Dendritic cell treated with granulocyte-macrophage colony-stimulating factor and Interleukin-4, amounts not matched to agents 40 ng/mL and 50 ng/mL, for 4 days (primary cell): ENCODE measurements at regions not wholly inside any gene's neighbourhood (a gene's known extent, or its start where the extent isn't known, plus 50 kb on each side); places are given as distances from the start of the nearest gene placed in this dataset.
"Not testable (repeated sequence)": the region's sequence is repeated elsewhere in the genome, so short reads cannot be mapped to it uniquely, and the experiment has no call there.

Source experiments
- H3K27ac Mint-ChIP-seq: one replicate; pipeline ENCODE4 v1.8.0; 2022; ENCODE audit warnings: mild to moderate bottlenecking, mixed read lengths
- H3K27me3 Mint-ChIP-seq: one replicate; pipeline ENCODE4 v1.8.0; 2022; ENCODE audit warnings: mild to moderate bottlenecking, mixed read lengths
- H3K36me3 Mint-ChIP-seq: one replicate; pipeline ENCODE4 v1.8.0; 2022; ENCODE audit warnings: low read depth, mixed read lengths
- H3K4me1 Mint-ChIP-seq: one replicate; pipeline ENCODE4 v1.8.0; 2022; ENCODE audit warnings: low read depth, mixed read lengths
- H3K4me3 Mint-ChIP-seq: one replicate; pipeline ENCODE4 v1.8.0; 2022; ENCODE audit warnings: mild to moderate bottlenecking, moderate library complexity, mixed read lengths
- H3K9me3 Mint-ChIP-seq: one replicate; pipeline ENCODE4 v1.8.0; 2022; ENCODE audit warnings: mixed read lengths
- intact Hi-C: fragments of 100-400 bp; cut with micrococcal nuclease; formaldehyde crosslinking; loops from one replicate; pipeline ENCODE4 v1.15.0; 2022

DNA sequence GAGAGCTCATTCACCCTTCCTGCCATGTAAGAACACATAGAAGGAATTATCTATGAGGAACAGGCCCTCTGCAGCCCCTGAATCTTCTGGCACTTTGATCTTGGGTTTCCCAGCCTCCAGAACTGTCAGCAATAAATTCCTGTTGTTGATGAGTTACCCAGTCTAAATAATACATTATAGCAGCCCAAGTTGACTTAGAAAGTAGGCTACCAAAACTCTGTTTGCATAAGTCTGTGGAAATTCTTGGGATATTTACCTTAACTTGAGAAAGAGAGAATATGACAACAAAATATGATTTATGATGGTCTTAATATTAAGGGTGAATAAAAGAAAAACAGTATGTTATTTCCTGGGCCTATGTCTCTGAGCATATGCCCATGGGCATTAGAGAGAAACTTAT lies 433.0 kb upstream of the LMO3 start:
- peaks cover 29% of the 10 kb centered on the region for H3K9me3 Mint-ChIP-seq
- H3K36me3 Mint-ChIP-seq: no peaks in the 10 kb centered on the region
- H3K4me1 Mint-ChIP-seq: no peaks in the 10 kb centered on the region
- no peak overlapping the region for H3K4me3 Mint-ChIP-seq
- H3K27me3 Mint-ChIP-seq: no peaks in the 10 kb centered on the region
- no peak overlapping the region for H3K27ac Mint-ChIP-seq
- intact Hi-C loops: no loop called here

DNA sequence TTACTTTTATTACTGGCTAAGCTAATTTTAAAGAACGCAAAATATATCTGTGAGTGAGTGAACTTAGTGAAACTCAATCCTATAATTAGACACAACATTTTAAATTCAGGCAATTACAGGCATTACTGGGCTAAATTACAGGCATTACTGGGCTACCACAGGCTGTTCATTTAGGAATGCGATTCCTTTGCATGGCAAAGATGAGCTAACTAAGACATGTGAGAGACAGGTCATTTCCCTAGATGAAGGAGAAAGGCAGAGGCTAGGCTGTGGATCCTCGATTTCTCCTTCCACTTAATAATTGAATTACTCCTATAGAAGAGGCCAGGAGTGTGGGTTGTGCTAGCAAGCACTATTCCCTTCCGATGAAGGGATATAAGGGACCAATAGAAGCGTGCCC lies 429.4 kb upstream of the LMO3 start:
- intact Hi-C loops: no loop called here
- H3K4me1 Mint-ChIP-seq: no peaks in the 10 kb centered on the region
- peaks cover 18% of the 10 kb centered on the region for H3K9me3 Mint-ChIP-seq
- no peak overlapping the region for H3K4me3 Mint-ChIP-seq
- no peak overlapping the region for H3K27ac Mint-ChIP-seq
- no peaks in the 10 kb centered on the region for H3K27me3 Mint-ChIP-seq
- no peaks in the 10 kb centered on the region for H3K36me3 Mint-ChIP-seq

DNA sequence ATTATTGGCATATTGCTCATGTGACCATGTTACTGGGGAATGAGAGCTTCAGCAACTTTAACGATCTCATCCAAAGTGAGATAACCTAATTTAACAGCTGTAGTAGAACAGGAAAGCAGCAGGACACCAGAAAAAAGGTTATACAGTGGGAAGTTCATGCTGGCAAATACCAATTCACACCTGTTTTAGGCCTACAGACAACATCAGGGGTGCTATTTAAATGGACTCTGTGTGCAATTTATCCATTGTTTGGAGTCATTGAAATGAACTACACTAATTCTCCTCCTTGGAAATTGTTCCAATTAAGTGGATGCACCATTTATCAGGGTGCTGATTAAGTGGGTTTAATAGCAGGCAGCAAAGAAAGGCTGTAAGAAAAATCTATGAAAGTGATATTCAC lies 424.4 kb upstream of the LMO3 start:
- Mint-ChIP-seq H3K27ac (no peak overlapping the region), H3K4me3 (no peak overlapping the region), H3K4me1 (no peaks in the 10 kb centered on the region), H3K27me3 (no peaks in the 10 kb centered on the region), H3K36me3 (no peaks in the 10 kb centered on the region), H3K9me3 (no peaks in the 10 kb centered on the region)
- intact Hi-C loops: no loop called here

- no peaks in the 10 kb centered on the region for H3K9me3 Mint-ChIP-seq
- no peak overlapping the region for H3K4me3 Mint-ChIP-seq
- no peak overlapping the region for H3K27ac Mint-ChIP-seq
- H3K4me1 Mint-ChIP-seq: no peaks in the 10 kb centered on the region
- intact Hi-C loops: no loop called here
- no peaks in the 10 kb centered on the region for H3K36me3 Mint-ChIP-seq
- no peaks in the 10 kb centered on the region for H3K27me3 Mint-ChIP-seq
Observed at GRCh38 chr12:17028348-17028747, 422.4 kb upstream of the LMO3 start.

DNA sequence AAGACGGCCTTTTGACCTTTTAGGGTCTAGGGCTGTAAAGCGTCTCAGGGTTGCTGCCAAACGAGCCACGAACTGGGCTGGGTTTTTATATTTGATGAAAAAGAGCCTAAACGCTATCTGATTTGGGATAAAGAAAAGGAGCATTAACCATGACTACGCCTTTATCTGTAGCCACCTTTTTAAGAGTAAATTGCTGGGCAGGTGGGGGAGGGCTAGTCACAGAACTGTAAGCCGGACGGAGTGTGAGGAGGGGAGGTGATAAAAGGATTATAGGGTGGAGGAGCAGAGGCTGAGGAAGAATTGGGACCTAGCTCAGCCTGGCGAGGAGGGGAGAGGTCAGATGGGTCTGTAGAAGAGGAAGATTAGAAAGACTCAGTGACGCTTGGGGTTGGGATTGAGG lies 419.5 kb upstream of the LMO3 start:
- H3K9me3 Mint-ChIP-seq, H3K4me3 Mint-ChIP-seq, intact Hi-C loops, H3K27me3 Mint-ChIP-seq, H3K27ac Mint-ChIP-seq, H3K36me3 Mint-ChIP-seq, H3K4me1 Mint-ChIP-seq: not testable (repeated sequence)

DNA sequence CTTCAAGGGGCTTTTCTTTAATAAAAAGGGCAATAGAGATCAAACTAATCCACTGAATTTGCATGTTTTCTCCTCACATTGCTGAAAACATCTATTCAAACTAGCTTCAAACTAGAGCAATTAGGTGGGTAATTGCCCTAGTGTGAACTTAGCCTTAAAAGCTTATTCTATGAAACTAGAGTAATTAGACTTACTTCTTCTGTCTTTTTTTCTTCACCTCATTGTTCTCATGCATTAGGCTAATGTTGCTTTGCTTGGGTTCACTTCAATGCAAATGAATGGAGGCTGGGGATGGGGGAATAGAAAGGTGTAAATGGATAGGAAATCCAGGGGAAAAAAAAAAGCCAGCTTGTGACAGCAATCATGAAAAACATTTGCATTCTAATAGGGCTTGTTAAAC lies 414.8 kb upstream of the LMO3 start:
- H3K27me3 Mint-ChIP-seq: no peaks in the 10 kb centered on the region
- H3K9me3 Mint-ChIP-seq: peaks cover 17% of the 10 kb centered on the region
- H3K4me1 Mint-ChIP-seq: no peaks in the 10 kb centered on the region
- no peak overlapping the region for H3K4me3 Mint-ChIP-seq
- intact Hi-C loops: no loop called here
- no peaks in the 10 kb centered on the region for H3K36me3 Mint-ChIP-seq
- no peak overlapping the region for H3K27ac Mint-ChIP-seq

- H3K9me3 Mint-ChIP-seq: peaks cover 25% of the 10 kb centered on the region
- no peaks in the 10 kb centered on the region for H3K4me1 Mint-ChIP-seq
- H3K36me3 Mint-ChIP-seq: no peaks in the 10 kb centered on the region
- intact Hi-C loops: no loop called here
- no peak overlapping the region for H3K27ac Mint-ChIP-seq
- no peak overlapping the region for H3K4me3 Mint-ChIP-seq
- no peaks in the 10 kb centered on the region for H3K27me3 Mint-ChIP-seq
Observed at GRCh38 chr12:17017402-17017801, 411.4 kb upstream of the LMO3 start.

GRCh38 chr12:17016116-17016864 lies 410.3 kb upstream of the LMO3 start:
- Mint-ChIP-seq H3K9me3 (peaks cover 25% of the 10 kb centered on the region), H3K4me1 (no peaks in the 10 kb centered on the region), H3K27ac (no peak overlapping the region), H3K4me3 (no peak overlapping the region), H3K27me3 (no peaks in the 10 kb centered on the region), H3K36me3 (no peaks in the 10 kb centered on the region)
- intact Hi-C loops: no loop called here

DNA sequence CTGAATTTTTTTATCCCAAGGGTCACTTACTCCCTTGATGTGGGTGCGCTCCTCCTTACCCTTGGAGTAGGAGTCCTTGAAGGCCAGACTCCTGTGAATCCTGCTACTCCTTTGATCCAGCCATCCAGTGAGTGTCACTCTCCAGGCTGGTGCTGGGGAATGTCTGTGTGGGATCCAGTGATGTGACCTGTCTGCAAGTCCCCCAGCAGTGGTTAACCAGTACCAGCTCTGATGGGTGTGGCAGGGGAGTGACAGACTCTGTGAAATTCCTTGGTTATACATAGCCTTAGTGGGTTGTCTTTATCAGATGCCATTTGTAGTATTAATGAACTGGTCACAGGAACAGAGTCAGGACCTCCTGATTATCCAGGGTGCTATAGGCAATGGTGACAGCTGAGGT lies 409.5 kb upstream of the LMO3 start:
- Mint-ChIP-seq H3K4me3 (no peak overlapping the region), H3K27ac (no peak overlapping the region), H3K27me3 (no peaks in the 10 kb centered on the region), H3K9me3 (peaks cover 32% of the 10 kb centered on the region), H3K36me3 (no peaks in the 10 kb centered on the region), H3K4me1 (no peaks in the 10 kb centered on the region)
- intact Hi-C loops: no loop called here

DNA sequence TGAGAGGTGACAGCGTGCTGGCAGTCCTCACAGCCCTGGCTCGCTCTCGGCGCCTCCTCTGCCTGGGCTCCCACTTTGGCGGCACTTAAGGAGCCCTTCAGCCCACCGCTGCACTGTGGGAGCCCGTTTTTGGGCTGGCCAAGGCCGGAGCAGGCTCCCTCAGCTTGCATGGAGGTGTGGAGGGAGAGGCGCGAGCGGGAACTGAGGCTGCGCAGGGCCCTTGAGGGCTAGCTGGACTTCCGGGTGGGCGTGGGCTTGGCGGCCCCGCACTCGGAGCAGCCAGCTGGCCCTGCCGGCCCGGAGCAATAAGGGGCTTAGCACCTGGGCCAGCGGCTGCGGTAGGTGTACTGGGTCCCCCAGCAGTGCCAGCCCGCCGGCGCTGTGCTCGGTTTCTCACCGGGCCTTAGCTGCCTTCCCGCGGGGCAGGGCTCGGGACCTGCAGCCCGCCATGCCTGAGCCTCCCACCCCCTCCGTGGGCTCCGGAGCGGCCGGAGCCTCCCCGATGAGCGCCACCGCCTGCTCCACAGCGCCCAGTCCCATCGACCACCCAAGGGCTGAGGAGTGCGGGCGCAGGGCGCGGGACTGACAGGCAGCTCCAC lies 401.6 kb upstream of the LMO3 start:
- intact Hi-C loops, H3K4me1 Mint-ChIP-seq, H3K27me3 Mint-ChIP-seq, H3K4me3 Mint-ChIP-seq, H3K36me3 Mint-ChIP-seq, H3K27ac Mint-ChIP-seq: not testable (repeated sequence)
- peaks cover 17% of the 10 kb centered on the region for H3K9me3 Mint-ChIP-seq

GRCh38 chr12:16998538-16998937 lies 392.6 kb upstream of the LMO3 start:
- intact Hi-C loops, H3K4me1 Mint-ChIP-seq, H3K27me3 Mint-ChIP-seq, H3K4me3 Mint-ChIP-seq, H3K36me3 Mint-ChIP-seq, H3K27ac Mint-ChIP-seq: not testable (repeated sequence)
- peaks cover 28% of the 10 kb centered on the region for H3K9me3 Mint-ChIP-seq

- intact Hi-C loops: no loop called here
- H3K27ac Mint-ChIP-seq: no peak overlapping the region
- peaks cover 41% of the 10 kb centered on the region for H3K9me3 Mint-ChIP-seq
- H3K4me1 Mint-ChIP-seq: no peaks in the 10 kb centered on the region
- no peaks in the 10 kb centered on the region for H3K27me3 Mint-ChIP-seq
- H3K4me3 Mint-ChIP-seq: no peak overlapping the region
- no peaks in the 10 kb centered on the region for H3K36me3 Mint-ChIP-seq
Observed at GRCh38 chr12:16984484-16984883, 378.5 kb upstream of the LMO3 start.

- Mint-ChIP-seq H3K36me3 (no peaks in the 10 kb centered on the region), H3K27me3 (no peaks in the 10 kb centered on the region), H3K27ac (no peak overlapping the region), H3K4me3 (no peak overlapping the region), H3K4me1 (no peaks in the 10 kb centered on the region), H3K9me3 (peaks cover 7% of the 10 kb centered on the region)
- intact Hi-C loops: no loop called here
Observed at GRCh38 chr12:16972923-16973770, 367.2 kb upstream of the LMO3 start.

- no peaks in the 10 kb centered on the region for H3K27me3 Mint-ChIP-seq
- intact Hi-C loops: no loop called here
- H3K27ac Mint-ChIP-seq: no peak overlapping the region
- H3K4me3 Mint-ChIP-seq: no peak overlapping the region
- H3K36me3 Mint-ChIP-seq: no peaks in the 10 kb centered on the region
- H3K9me3 Mint-ChIP-seq: no peaks in the 10 kb centered on the region
- no peaks in the 10 kb centered on the region for H3K4me1 Mint-ChIP-seq
Observed at GRCh38 chr12:16962889-16963288, 356.9 kb upstream of the LMO3 start.
